ENCODE measurements at regions not wholly inside any gene's neighbourhood (a gene's known extent, or its start where the extent isn't known, plus 50 kb on each side); places are given as distances from the start of the nearest gene placed in this dataset.

DNA sequence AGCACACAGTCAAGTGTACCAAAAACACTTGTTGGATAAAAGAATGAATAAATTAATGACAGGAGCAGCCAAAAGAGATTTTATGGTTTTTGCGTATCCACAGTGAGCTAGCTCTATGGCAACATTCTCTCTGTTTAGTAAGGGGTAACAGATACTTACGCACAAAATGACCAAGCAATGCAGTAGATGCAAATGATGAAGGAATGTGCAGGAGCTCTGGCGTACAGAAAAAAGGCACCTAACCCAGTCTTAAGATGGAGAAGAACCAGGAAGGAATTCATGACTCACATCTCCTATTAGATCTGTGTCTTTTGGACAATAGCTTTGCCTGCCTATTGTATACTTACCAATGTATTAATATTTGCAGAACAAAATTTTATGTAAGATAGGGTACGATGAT, 191.9 kb upstream of the PREP start:
- TF ChIP-seq, protein P1, sequence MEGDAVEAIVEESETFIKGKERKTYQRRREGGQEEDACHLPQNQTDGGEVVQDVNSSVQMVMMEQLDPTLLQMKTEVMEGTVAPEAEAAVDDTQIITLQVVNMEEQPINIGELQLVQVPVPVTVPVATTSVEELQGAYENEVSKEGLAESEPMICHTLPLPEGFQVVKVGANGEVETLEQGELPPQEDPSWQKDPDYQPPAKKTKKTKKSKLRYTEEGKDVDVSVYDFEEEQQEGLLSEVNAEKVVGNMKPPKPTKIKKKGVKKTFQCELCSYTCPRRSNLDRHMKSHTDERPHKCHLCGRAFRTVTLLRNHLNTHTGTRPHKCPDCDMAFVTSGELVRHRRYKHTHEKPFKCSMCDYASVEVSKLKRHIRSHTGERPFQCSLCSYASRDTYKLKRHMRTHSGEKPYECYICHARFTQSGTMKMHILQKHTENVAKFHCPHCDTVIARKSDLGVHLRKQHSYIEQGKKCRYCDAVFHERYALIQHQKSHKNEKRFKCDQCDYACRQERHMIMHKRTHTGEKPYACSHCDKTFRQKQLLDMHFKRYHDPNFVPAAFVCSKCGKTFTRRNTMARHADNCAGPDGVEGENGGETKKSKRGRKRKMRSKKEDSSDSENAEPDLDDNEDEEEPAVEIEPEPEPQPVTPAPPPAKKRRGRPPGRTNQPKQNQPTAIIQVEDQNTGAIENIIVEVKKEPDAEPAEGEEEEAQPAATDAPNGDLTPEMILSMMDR (IDR thresholded peaks at IDR 0.05), result no peak
- TF ChIP-seq POLR2A (IDR thresholded peaks at IDR 0.05), result no peak

Measured in body of pancreas (tissue), 4 donors.